GM12892 (cell line): ENCODE measurements at regions not wholly inside any gene's neighbourhood (a gene's known extent, or its start where the extent isn't known, plus 50 kb on each side); places are given as distances from the start of the nearest gene placed in this dataset.

Source experiments
- DNase-seq: peaks from one replicate; pipeline ENCODE4 v3.0.0; 2011; ENCODE audit not compliant: insufficient read length
- FAIRE-seq: peaks from 2 replicates; lab custom pipeline; 2011; peaks lifted over from hg19 to GRCh38; lab: Jason Lieb, UNC
- POLR2A ChIP-seq: IDR thresholded peaks from 2 replicates; pipeline ENCODE4 v1.6.1; 2011; ENCODE audit warnings: low read depth, low read length, control low read depth
- POLR2AphosphoS5 ChIP-seq: IDR thresholded peaks from 2 replicates; pipeline ENCODE4 v1.6.1; 2011; ENCODE audit warnings: low read depth, low read length, control low read depth
- TAF1 ChIP-seq: IDR thresholded peaks from 2 replicates; pipeline ENCODE4 v1.6.1; 2011; ENCODE audit warnings: low read depth, mild to moderate bottlenecking, control low read depth, low read length, borderline replicate concordance

DNA sequence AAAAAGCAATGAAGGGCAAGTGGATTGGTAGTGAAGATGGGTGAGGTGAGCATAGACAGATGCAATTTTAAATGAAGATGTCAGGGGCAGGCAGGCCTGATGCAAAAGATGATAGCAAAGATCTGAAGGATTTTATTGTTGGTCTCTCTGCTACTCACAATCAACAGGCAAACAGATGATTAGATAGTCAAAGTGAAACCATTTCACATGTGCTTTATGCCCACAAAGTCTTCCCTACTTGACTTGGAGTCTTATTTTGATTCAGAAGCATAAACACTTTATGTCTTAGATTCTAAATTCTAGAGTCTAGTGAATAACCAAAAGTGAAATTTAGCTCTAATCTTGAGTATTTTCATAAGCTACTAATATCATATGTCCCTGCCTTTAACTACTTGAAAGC, 153.8 kb upstream of the HNRNPA3 start:
- TF ChIP-seq TAF1 (no peak), POLR2A (no peak), POLR2AphosphoS5 (no peak)
- no peak for DNase-seq
- FAIRE-seq, result no peak

- FAIRE-seq, result no peak
- DNase-seq, result no peak
- no peak for TF ChIP-seq POLR2AphosphoS5
Measured at GRCh38 chr2:177059293-177059692, 153.3 kb upstream of the HNRNPA3 start.

DNA sequence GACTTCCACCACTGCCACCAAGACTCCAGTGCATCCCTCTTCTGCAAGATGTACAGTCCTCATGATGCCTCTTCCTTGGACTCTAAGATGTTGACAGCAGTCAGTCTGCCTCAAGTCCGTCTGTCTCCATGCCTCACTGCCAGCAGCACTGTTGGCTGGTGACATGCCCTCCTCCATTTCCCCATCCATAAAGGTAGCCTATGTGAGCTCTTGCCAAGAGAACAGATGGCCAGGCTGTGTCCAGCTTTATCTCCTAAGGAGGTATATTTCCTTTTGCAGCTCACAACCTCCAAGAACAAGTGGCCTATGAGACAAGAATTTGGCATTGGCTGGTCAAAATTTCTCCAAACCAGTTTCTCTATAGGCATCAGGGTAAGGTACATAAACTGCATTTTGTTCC, 149.3 kb upstream of the HNRNPA3 start:
- no peak for TF ChIP-seq POLR2A
- TF ChIP-seq TAF1, result no peak
- no peak for TF ChIP-seq POLR2AphosphoS5
- FAIRE-seq (no peak), DNase-seq (no peak)

DNA sequence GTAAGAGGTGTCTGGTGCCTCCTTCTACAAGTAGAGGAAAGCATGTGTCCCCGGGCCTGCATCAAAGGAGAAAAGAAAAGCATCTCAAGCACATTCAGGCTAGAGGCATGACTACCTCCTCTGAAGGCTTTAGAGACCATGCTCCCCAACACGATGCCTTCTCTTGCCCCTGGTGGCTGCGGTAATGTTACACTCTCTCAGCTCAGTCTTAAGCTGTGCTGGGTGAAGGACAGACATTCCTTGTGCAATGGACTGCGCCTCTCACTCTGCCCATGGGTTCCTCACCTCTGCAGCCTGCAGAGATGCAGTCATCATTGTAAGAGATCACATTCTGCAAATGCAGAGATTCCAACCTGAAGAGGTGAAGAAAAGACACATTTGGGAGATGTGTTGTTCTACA, 148.2 kb upstream of the HNRNPA3 start:
- FAIRE-seq (no peak), DNase-seq (no peak)
- no peak for TF ChIP-seq TAF1
- no peak for TF ChIP-seq POLR2AphosphoS5
- TF ChIP-seq POLR2A, result no peak

DNA sequence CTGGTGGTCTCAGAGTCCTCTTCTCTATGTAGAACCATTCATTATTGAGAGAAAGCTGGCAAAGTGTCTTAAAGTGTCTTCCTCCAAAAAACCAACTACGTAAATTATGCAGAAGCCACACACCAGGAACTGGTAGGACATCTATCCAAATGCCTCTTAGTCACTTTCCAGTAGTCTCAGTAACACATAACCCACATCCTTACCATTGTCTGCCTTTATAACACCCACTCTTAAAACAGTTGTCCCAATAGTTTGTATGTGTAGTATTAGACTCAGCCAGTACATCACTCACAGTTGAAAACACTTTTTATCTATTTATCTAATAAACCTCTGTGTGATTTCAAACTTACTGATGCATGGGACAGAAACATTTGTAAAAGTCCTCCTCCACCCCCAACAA, 143.6 kb upstream of the HNRNPA3 start:
- DNase-seq, result no peak
- TF ChIP-seq POLR2AphosphoS5, result no peak
- TF ChIP-seq POLR2A, result no peak
- TF ChIP-seq TAF1, result no peak
- FAIRE-seq, result no peak

GRCh38 chr2:177072090-177072489, 140.5 kb upstream of the HNRNPA3 start:
- no peak for DNase-seq
- no peak for FAIRE-seq
- no peak for TF ChIP-seq TAF1
- TF ChIP-seq POLR2A, result no peak
- TF ChIP-seq POLR2AphosphoS5, result no peak

GRCh38 chr2:177073611-177074010, 139.0 kb upstream of the HNRNPA3 start:
- TF ChIP-seq POLR2A, result no peak
- no peak for TF ChIP-seq TAF1
- TF ChIP-seq POLR2AphosphoS5, result no peak
- no peak for DNase-seq
- no peak for FAIRE-seq

DNA sequence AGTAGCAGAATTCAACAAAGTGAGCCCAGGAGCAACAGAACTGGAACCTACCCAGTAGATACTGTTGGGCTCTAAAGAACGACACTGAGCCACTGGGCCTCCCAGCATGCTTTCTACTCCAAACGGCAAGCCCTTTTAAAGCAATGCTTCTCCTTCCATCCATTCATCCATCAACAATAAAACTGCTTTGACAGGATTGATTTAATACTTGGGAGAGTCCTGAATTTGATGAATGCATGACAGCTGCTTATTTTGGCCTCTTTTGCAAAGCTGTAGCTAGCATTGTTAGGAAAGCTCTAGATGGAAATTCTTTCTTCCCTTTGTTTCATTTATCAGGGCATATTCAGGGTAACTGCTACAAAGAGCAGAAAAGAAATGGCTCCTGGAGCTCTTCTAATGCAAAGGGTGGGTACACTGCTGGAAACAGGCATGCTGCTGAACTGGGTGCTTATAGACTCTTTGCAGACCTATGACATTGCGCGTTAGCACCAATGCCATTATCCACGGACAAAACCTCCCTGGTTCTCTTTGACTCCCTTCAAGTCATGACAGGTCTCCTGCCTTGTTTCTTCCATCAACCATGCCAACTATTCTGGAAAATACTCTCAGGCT, 138.4 kb upstream of the HNRNPA3 start:
- FAIRE-seq (no peak), DNase-seq (no peak)
- TF ChIP-seq POLR2AphosphoS5, result no peak
- TF ChIP-seq TAF1, result no peak
- no peak for TF ChIP-seq POLR2A

- DNase-seq (no peak), FAIRE-seq (no peak)
- TF ChIP-seq POLR2A, result no peak
- TF ChIP-seq POLR2AphosphoS5, result no peak
- TF ChIP-seq TAF1, result no peak
Measured at GRCh38 chr2:177075254-177075653, 137.3 kb upstream of the HNRNPA3 start.

DNA sequence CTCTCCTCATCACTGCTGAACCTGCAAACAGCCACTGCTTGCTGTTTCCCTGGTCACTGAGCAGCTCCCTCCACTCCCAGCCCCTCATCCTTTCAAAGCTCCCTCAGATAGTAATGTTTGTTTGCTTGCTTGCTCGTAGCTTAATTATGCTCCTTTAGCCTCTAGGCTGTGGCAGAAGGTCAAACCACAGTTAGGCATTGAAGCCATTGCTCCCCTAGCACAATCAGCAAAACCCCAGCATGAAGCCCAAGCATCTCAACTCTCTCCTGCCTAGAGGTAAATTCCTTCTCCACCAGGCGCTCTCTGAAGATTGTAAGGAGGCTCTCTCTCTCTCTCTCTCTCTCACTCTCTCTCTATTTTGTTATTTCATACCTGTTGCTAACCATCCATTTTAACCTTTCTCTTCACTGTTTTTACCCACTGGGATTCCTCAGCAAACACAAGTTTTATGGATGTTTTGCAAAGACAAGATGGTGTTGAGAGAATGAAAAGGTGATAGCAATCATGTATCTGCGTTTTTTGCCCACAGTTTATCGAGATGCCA, 135.9 kb upstream of the HNRNPA3 start:
- DNase-seq (no peak), FAIRE-seq (no peak)
- TF ChIP-seq POLR2A (no peak), TAF1 (no peak), POLR2AphosphoS5 (no peak)

GRCh38 chr2:177077778-177078177, 134.8 kb upstream of the HNRNPA3 start:
- TF ChIP-seq POLR2A (no peak), TAF1 (no peak), POLR2AphosphoS5 (no peak)
- FAIRE-seq (no peak), DNase-seq (no peak)

GRCh38 chr2:177078416-177078815, 134.2 kb upstream of the HNRNPA3 start:
- TF ChIP-seq POLR2A (no peak), POLR2AphosphoS5 (no peak), TAF1 (no peak)
- DNase-seq (no peak), FAIRE-seq (no peak)

GRCh38 chr2:177078855-177079254, 133.7 kb upstream of the HNRNPA3 start:
- DNase-seq, result no peak
- TF ChIP-seq POLR2AphosphoS5 (no peak), TAF1 (no peak), POLR2A (no peak)
- no peak for FAIRE-seq

DNA sequence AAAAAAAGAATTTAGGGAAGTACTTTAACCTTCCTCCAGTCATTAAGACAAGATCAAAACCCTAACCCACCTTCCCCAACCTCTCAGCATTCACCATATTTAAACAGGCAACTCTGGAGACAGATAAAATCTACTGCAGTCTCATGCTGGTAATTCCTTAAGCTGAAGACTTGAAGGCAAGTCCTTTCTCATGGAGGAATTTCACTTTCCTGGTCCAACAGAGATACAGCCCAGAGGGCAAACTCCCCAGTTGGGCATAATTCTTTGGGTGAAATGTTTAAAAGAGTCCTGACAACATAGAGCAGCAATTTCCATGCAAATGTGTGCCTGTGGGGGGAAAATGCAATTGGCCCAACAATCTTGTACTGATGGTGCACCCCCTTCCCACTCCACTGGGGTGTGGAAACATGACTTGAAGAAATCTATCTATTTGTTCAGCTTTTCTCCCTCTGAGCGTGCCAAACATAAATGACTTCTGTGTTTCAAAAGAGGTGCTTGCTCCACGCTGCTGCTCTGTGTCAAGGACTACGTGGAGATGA, 131.8 kb upstream of the HNRNPA3 start:
- FAIRE-seq, result no peak
- TF ChIP-seq TAF1 (no peak), POLR2A (no peak), POLR2AphosphoS5 (no peak)

More for the DNA sequence above, 131.8 kb upstream of the HNRNPA3 start:
- DNase-seq, result no peak
